Muscle layer of duodenum (tissue), 2 donors: ENCODE measurements at regions not wholly inside any gene's neighbourhood (a gene's known extent, or its start where the extent isn't known, plus 50 kb on each side); places are given as distances from the start of the nearest gene placed in this dataset.
"Not testable (repeated sequence)": the region's sequence is repeated elsewhere in the genome, so short reads cannot be mapped to it uniquely, and the experiment has no call there.

Experiments
- H3K27ac ChIP-seq: one replicate; pipeline ENCODE4 v1.7.0; 2013; ENCODE audit warnings: mild to moderate bottlenecking, low read length
- H3K27me3 ChIP-seq: one replicate; pipeline ENCODE4 v1.7.0; 2013; ENCODE audit warnings: low read depth, mild to moderate bottlenecking, control low read depth, low read length
- H3K36me3 ChIP-seq, 2 donors: one replicate each; pipeline ENCODE4 v1.7.0; 2013; ENCODE audit warnings: low read length in 2 of 2, control low read depth in 1 of 2, mild to moderate bottlenecking in 1 of 2; ENCODE audit not compliant: insufficient read depth in 2 of 2, control insufficient read depth in 1 of 2
- H3K4me1 ChIP-seq, 2 donors: one replicate each; pipeline ENCODE4 v1.7.0; 2013; ENCODE audit warnings: low read length in 2 of 2, mild to moderate bottlenecking in 2 of 2, control low read depth in 1 of 2, moderate library complexity in 1 of 2; ENCODE audit not compliant: insufficient read depth in 2 of 2, control insufficient read depth in 1 of 2
- H3K4me3 ChIP-seq, 2 donors: one replicate each; pipeline ENCODE4 v1.7.0; 2013; ENCODE audit warnings: low read length in 2 of 2, low read depth in 1 of 2, mild to moderate bottlenecking in 1 of 2
- H3K9me3 ChIP-seq, 2 donors: one replicate each; pipeline ENCODE4 v1.7.0; 2013; ENCODE audit warnings: low read length in 2 of 2, control low read depth in 1 of 2, mild to moderate bottlenecking in 1 of 2; ENCODE audit not compliant: control insufficient read depth in 1 of 2
- donor health status: healthy.

DNA sequence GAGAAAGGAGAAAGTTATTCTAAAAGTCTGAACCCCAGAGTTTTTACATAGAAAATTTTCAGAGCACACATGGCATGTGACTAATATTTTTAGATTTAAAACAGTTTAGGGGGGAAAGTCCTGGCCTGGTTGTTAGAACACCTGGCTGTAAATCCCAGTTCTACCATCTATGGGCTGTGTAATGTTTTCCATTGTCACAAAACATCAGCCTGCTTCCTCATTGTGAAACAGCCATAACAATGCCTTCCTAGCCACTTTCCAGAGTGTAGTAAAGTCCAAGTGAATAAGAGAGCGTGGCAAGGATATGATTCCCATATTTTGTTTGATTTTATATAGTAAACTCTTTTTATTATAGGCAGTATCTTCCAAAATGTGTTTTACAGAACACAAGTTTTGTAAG is 310.0 kb upstream of the DCN start:
- Histone ChIP-seq H3K36me3 (no peaks in the 10 kb centered on the region), H3K27me3 (no peaks in the 10 kb centered on the region), H3K4me3 (no peak overlapping the region), H3K4me1 (no peaks in the 10 kb centered on the region), H3K9me3 (no peaks in the 10 kb centered on the region), H3K27ac (no peak overlapping the region)

DNA sequence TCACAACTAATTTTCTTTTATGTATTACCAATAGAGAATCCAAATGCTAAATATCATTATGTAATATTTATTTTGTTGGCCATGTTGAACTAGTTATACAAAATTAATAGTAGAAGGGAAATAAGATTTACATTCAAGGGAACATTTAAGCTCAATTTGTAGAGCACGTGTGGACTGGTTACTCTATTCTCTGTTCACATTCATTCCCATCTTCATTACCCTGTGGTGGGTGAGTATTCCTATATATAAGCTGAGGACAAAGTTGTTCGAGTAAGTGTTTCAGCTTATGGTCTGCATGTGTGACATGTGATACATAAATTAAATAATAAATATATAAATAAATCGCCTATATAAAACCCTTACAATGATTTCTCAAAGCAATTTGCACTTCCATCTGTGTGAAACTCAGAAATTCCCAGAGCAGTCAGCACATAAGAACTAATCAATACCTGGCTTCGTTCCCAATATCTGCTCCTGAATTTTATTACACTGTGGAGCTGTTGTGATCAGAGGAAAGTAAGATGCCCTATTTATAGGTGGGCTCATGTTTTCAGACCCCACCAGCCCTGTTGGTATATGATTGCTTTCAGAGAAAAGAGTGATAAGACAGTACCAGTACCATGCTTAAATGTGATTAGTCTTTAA is 308.2 kb upstream of the DCN start:
- H3K27ac ChIP-seq = no peak overlapping the region
- H3K9me3 ChIP-seq = no peaks in the 10 kb centered on the region
- H3K36me3 ChIP-seq = no peaks in the 10 kb centered on the region
- H3K27me3 ChIP-seq = no peaks in the 10 kb centered on the region
- H3K4me1 ChIP-seq = no peaks in the 10 kb centered on the region
- no peak overlapping the region for H3K4me3 ChIP-seq

DNA sequence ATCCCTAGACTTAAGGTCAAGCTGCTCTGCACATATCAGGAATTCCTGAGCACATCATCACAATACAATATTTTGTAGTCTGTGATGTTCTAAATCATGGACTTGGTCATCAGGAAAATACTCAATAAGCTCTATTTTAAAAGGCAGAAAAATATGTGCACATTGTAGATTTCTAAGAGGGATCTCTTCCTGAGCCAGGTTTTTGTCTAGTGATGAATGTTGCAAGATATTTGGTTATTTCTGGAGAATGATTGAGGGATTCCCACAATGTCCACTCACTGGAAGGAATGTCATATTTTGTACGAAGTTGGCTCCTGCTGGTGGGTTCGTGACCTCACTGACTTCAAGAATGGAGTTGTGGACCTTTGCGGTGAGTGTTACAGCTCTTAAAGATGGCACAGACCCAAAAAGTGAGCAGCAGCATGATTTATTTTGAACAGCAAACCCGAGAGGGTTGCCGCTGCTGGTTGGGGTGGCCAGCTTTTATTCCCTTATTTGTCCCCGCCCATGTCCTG is 300.9 kb upstream of the DCN start:
- H3K27ac ChIP-seq = no peak overlapping the region
- no peaks in the 10 kb centered on the region for H3K4me1 ChIP-seq
- no peak overlapping the region for H3K4me3 ChIP-seq
- H3K27me3 ChIP-seq = no peaks in the 10 kb centered on the region
- H3K9me3 ChIP-seq = no peaks in the 10 kb centered on the region
- no peaks in the 10 kb centered on the region for H3K36me3 ChIP-seq

GRCh38 chr12:91482231-91482630 is 299.6 kb upstream of the DCN start:
- no peaks in the 10 kb centered on the region for H3K9me3 ChIP-seq
- no peaks in the 10 kb centered on the region for H3K36me3 ChIP-seq
- H3K27me3 ChIP-seq = no peaks in the 10 kb centered on the region
- no peak overlapping the region for H3K4me3 ChIP-seq
- H3K4me1 ChIP-seq = no peaks in the 10 kb centered on the region
- H3K27ac ChIP-seq = no peak overlapping the region

GRCh38 chr12:91478500-91478899 is 295.9 kb upstream of the DCN start:
- no peak overlapping the region for H3K27ac ChIP-seq
- no peaks in the 10 kb centered on the region for H3K9me3 ChIP-seq
- H3K4me1 ChIP-seq = no peaks in the 10 kb centered on the region
- H3K36me3 ChIP-seq = no peaks in the 10 kb centered on the region
- no peaks in the 10 kb centered on the region for H3K27me3 ChIP-seq
- H3K4me3 ChIP-seq = no peak overlapping the region

- Histone ChIP-seq H3K4me3 (no peak overlapping the region), H3K9me3 (no peaks in the 10 kb centered on the region), H3K27ac (no peak overlapping the region), H3K36me3 (no peaks in the 10 kb centered on the region), H3K4me1 (no peaks in the 10 kb centered on the region), H3K27me3 (no peaks in the 10 kb centered on the region)
Measured at GRCh38 chr12:91467686-91468085, 285.1 kb upstream of the DCN start.

DNA sequence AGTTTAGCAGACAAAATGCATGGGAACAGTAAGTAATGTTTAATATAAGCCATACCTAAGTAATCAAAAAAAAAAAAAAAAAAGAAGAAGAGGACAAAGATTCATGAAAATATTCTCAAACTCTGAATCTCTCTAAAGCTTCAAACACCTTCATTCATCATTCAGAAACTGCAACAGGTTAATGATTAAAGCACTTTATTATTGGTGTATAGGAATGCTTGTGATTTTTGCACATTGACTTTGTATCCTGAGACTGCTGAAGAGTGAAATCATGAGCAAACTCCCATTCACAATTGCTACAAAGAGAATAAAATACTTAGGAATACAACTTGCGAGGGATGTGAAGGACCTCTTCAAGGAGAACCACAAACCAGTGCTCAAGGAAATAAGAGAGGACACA is 278.4 kb upstream of the DCN start:
- Histone ChIP-seq H3K27ac (no peak overlapping the region), H3K27me3 (no peaks in the 10 kb centered on the region), H3K9me3 (no peaks in the 10 kb centered on the region), H3K36me3 (no peaks in the 10 kb centered on the region), H3K4me1 (no peaks in the 10 kb centered on the region), H3K4me3 (no peak overlapping the region)

- H3K36me3 ChIP-seq = no peaks in the 10 kb centered on the region
- no peak overlapping the region for H3K4me3 ChIP-seq
- no peak overlapping the region for H3K27ac ChIP-seq
- no peaks in the 10 kb centered on the region for H3K27me3 ChIP-seq
- no peaks in the 10 kb centered on the region for H3K4me1 ChIP-seq
- no peaks in the 10 kb centered on the region for H3K9me3 ChIP-seq
Measured at GRCh38 chr12:91460469-91460868, 277.9 kb upstream of the DCN start.

- Histone ChIP-seq H3K27ac (no peak overlapping the region), H3K27me3 (no peaks in the 10 kb centered on the region), H3K36me3 (no peaks in the 10 kb centered on the region), H3K4me3 (no peak overlapping the region), H3K4me1 (no peaks in the 10 kb centered on the region), H3K9me3 (peaks cover 0 to 2% of the 10 kb centered on the region in 2 donors)
Measured at GRCh38 chr12:91455321-91455720, 272.7 kb upstream of the DCN start.

GRCh38 chr12:91454179-91454578 is 271.6 kb upstream of the DCN start:
- H3K9me3 ChIP-seq = peaks cover 0 to 5% of the 10 kb centered on the region in 2 donors
- H3K4me3 ChIP-seq = no peak overlapping the region
- H3K27ac ChIP-seq = no peak overlapping the region
- H3K36me3 ChIP-seq = no peaks in the 10 kb centered on the region
- H3K4me1 ChIP-seq = no peaks in the 10 kb centered on the region
- no peaks in the 10 kb centered on the region for H3K27me3 ChIP-seq

GRCh38 chr12:91452464-91452863 is 269.8 kb upstream of the DCN start:
- not testable (repeated sequence) for H3K4me3 ChIP-seq, H3K27me3 ChIP-seq, H3K9me3 ChIP-seq, H3K36me3 ChIP-seq, H3K27ac ChIP-seq, H3K4me1 ChIP-seq
